ENCODE measurements at regions not wholly inside any gene's neighbourhood (a gene's known extent, or its start where the extent isn't known, plus 50 kb on each side); places are given as distances from the start of the nearest gene placed in this dataset.

GRCh38 chr5:67350185-67350584 is 153.6 kb upstream of the CD180 start:
- Histone ChIP-seq H3K4me1 (ENCODE audit: control insufficient read depth in 5 of 5, insufficient read depth in 5 of 5, low read length in 5 of 5) (peaks cover 3 to 31% (median 23%) of the 10 kb centered on the region in 5 donors), H3K9me3 (ENCODE audit: control insufficient read depth in 5 of 5, low read length in 5 of 5) (no peaks in the 10 kb centered on the region), H3K4me3 (ENCODE audit: low read depth in 1 of 5, low read length in 5 of 5) (peak overlapping the region in 4 of 5 donors; percentile 41 to 58 (median 45)), H3K36me3 (ENCODE audit: control insufficient read depth in 5 of 5, insufficient read depth in 5 of 5, low read length in 5 of 5) (no peaks in the 10 kb centered on the region), H3K27me3 (ENCODE audit: control insufficient read depth in 5 of 5, insufficient read depth in 4 of 5, low read length in 5 of 5) (no peaks in the 10 kb centered on the region), H3K27ac (ENCODE audit: low read depth, low read length) (no peak overlapping the region), H3K9ac (ENCODE audit: low read length in 5 of 5) (no peak overlapping the region)

DNA sequence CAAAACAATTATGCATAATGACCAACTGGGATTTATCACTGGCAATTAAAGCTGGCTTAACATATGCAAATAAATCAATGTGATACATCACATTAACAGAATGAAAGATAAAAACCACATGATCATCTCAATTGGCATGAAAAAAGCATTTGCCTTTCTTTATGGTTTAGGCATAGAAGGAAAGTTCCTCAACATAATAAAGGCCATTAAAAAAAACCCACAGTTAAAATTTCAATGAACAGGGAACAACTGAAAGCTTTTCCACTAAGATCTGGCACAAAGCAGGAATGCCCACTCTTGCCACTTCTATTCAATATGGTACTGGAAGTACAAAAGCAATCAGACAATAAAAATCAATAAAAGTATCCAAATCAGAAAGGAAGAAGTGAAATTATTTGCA is 151.2 kb upstream of the CD180 start:
- Histone ChIP-seq H3K27ac (ENCODE audit: low read depth, low read length) (no peak overlapping the region), H3K4me3 (ENCODE audit: low read depth in 1 of 5, low read length in 5 of 5) (no peak overlapping the region), H3K27me3 (ENCODE audit: control insufficient read depth in 5 of 5, insufficient read depth in 4 of 5, low read length in 5 of 5) (no peaks in the 10 kb centered on the region), H3K9ac (ENCODE audit: low read length in 5 of 5) (no peak overlapping the region), H3K36me3 (ENCODE audit: control insufficient read depth in 5 of 5, insufficient read depth in 5 of 5, low read length in 5 of 5) (no peaks in the 10 kb centered on the region), H3K4me1 (ENCODE audit: control insufficient read depth in 5 of 5, insufficient read depth in 5 of 5, low read length in 5 of 5) (peaks cover 3 to 25% (median 14%) of the 10 kb centered on the region in 5 donors), H3K9me3 (ENCODE audit: control insufficient read depth in 5 of 5, low read length in 5 of 5) (peaks cover 0 to 2% (median 0%) of the 10 kb centered on the region in 5 donors)

- Histone ChIP-seq H3K27ac (ENCODE audit: low read depth, low read length) (no peak overlapping the region), H3K27me3 (ENCODE audit: control insufficient read depth in 5 of 5, insufficient read depth in 4 of 5, low read length in 5 of 5) (no peaks in the 10 kb centered on the region), H3K9ac (ENCODE audit: low read length in 5 of 5) (no peak overlapping the region), H3K36me3 (ENCODE audit: control insufficient read depth in 5 of 5, insufficient read depth in 5 of 5, low read length in 5 of 5) (no peaks in the 10 kb centered on the region), H3K4me1 (ENCODE audit: control insufficient read depth in 5 of 5, insufficient read depth in 5 of 5, low read length in 5 of 5) (peaks cover 3 to 25% (median 14%) of the 10 kb centered on the region in 5 donors), H3K9me3 (ENCODE audit: control insufficient read depth in 5 of 5, low read length in 5 of 5) (peaks cover 0 to 2% (median 0%) of the 10 kb centered on the region in 5 donors), H3K4me3 (ENCODE audit: low read depth in 1 of 5, low read length in 5 of 5) (no peak overlapping the region)
These were observed 150.0 kb upstream of the CD180 start for GRCh38 chr5:67346611-67347010.

DNA sequence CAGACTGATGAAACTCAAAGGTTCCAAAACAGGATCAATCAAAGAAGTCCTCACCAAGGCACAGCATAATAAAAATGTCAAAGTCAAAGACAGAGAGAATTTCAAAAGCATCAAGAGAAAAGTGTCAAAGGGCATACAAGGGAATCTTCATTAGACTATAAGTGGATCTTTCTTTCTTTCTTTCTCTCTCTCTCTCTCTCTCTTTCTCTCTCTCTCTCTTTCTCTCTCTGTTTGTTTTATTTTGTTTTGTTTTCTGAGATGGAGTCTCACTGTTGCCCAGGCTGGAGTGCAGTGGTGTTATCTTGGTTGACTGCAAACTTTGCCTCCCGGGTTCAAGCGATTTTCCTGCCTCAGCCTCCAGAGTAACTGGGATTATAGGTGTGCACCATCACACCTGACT is 148.3 kb upstream of the CD180 start:
- H3K4me1 ChIP-seq (ENCODE audit: control insufficient read depth in 5 of 5, insufficient read depth in 5 of 5, low read length in 5 of 5), result peaks cover 0 to 9% (median 3%) of the 10 kb centered on the region in 5 donors
- no peak overlapping the region for H3K27ac ChIP-seq (ENCODE audit: low read depth, low read length)
- H3K27me3 ChIP-seq (ENCODE audit: control insufficient read depth in 5 of 5, insufficient read depth in 4 of 5, low read length in 5 of 5), result no peaks in the 10 kb centered on the region
- H3K9ac ChIP-seq (ENCODE audit: low read length in 5 of 5), result no peak overlapping the region
- H3K9me3 ChIP-seq (ENCODE audit: control insufficient read depth in 5 of 5, low read length in 5 of 5), result peaks cover 0 to 2% (median 0%) of the 10 kb centered on the region in 5 donors
- H3K4me3 ChIP-seq (ENCODE audit: low read depth in 1 of 5, low read length in 5 of 5), result no peak overlapping the region
- no peaks in the 10 kb centered on the region for H3K36me3 ChIP-seq (ENCODE audit: control insufficient read depth in 5 of 5, insufficient read depth in 5 of 5, low read length in 5 of 5)

- Histone ChIP-seq H3K9ac (ENCODE audit: low read length in 5 of 5) (no peak overlapping the region), H3K4me1 (ENCODE audit: control insufficient read depth in 5 of 5, insufficient read depth in 5 of 5, low read length in 5 of 5) (peaks cover 0 to 9% (median 0%) of the 10 kb centered on the region in 5 donors), H3K27me3 (ENCODE audit: control insufficient read depth in 5 of 5, insufficient read depth in 4 of 5, low read length in 5 of 5) (no peaks in the 10 kb centered on the region), H3K27ac (ENCODE audit: low read depth, low read length) (no peak overlapping the region), H3K36me3 (ENCODE audit: control insufficient read depth in 5 of 5, insufficient read depth in 5 of 5, low read length in 5 of 5) (no peaks in the 10 kb centered on the region), H3K9me3 (ENCODE audit: control insufficient read depth in 5 of 5, low read length in 5 of 5) (peaks cover 0 to 2% (median 0%) of the 10 kb centered on the region in 5 donors), H3K4me3 (ENCODE audit: low read depth in 1 of 5, low read length in 5 of 5) (no peak overlapping the region)
These were observed 147.2 kb upstream of the CD180 start for GRCh38 chr5:67343835-67344234.

GRCh38 chr5:67341478-67341877 is 144.9 kb upstream of the CD180 start:
- no peak overlapping the region for H3K9ac ChIP-seq (ENCODE audit: low read length in 5 of 5)
- H3K4me3 ChIP-seq (ENCODE audit: low read depth in 1 of 5, low read length in 5 of 5), result no peak overlapping the region
- no peaks in the 10 kb centered on the region for H3K27me3 ChIP-seq (ENCODE audit: control insufficient read depth in 5 of 5, insufficient read depth in 4 of 5, low read length in 5 of 5)
- peaks cover 0 to 2% (median 0%) of the 10 kb centered on the region in 5 donors for H3K9me3 ChIP-seq (ENCODE audit: control insufficient read depth in 5 of 5, low read length in 5 of 5)
- H3K27ac ChIP-seq (ENCODE audit: low read depth, low read length), result no peak overlapping the region
- no peaks in the 10 kb centered on the region for H3K36me3 ChIP-seq (ENCODE audit: control insufficient read depth in 5 of 5, insufficient read depth in 5 of 5, low read length in 5 of 5)
- H3K4me1 ChIP-seq (ENCODE audit: control insufficient read depth in 5 of 5, insufficient read depth in 5 of 5, low read length in 5 of 5), result no peaks in the 10 kb centered on the region

GRCh38 chr5:67339219-67339767 is 142.7 kb upstream of the CD180 start:
- H3K36me3 ChIP-seq (ENCODE audit: control insufficient read depth in 5 of 5, insufficient read depth in 5 of 5, low read length in 5 of 5), result no peaks in the 10 kb centered on the region
- peaks cover 0 to 2% (median 0%) of the 10 kb centered on the region in 5 donors for H3K9me3 ChIP-seq (ENCODE audit: control insufficient read depth in 5 of 5, low read length in 5 of 5)
- H3K27me3 ChIP-seq (ENCODE audit: control insufficient read depth in 5 of 5, insufficient read depth in 4 of 5, low read length in 5 of 5), result no peaks in the 10 kb centered on the region
- H3K4me1 ChIP-seq (ENCODE audit: control insufficient read depth in 5 of 5, insufficient read depth in 5 of 5, low read length in 5 of 5), result no peaks in the 10 kb centered on the region
- no peak overlapping the region for H3K27ac ChIP-seq (ENCODE audit: low read depth, low read length)
- no peak overlapping the region for H3K9ac ChIP-seq (ENCODE audit: low read length in 5 of 5)
- no peak overlapping the region for H3K4me3 ChIP-seq (ENCODE audit: low read depth in 1 of 5, low read length in 5 of 5)

DNA sequence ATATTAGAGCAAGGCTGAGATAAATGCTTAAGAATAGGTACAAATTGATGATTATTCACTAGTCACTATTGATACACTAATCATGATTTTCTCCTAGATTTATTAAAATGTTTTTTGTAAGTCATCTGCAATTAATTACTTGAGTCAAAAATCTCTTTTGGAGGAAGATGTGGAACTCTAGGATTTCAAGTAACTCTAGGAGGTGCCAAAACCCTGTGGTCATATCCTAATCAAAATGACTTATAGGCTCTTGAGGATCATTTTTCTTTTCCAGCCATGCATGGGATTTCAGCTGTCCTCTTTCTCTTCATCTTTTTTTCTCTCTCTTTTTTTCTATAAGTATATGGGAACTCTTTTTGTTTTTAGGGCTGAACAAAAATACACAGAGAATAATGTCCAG is 141.8 kb upstream of the CD180 start:
- Histone ChIP-seq H3K27me3 (ENCODE audit: control insufficient read depth in 5 of 5, insufficient read depth in 4 of 5, low read length in 5 of 5) (no peaks in the 10 kb centered on the region), H3K36me3 (ENCODE audit: control insufficient read depth in 5 of 5, insufficient read depth in 5 of 5, low read length in 5 of 5) (no peaks in the 10 kb centered on the region), H3K4me3 (ENCODE audit: low read depth in 1 of 5, low read length in 5 of 5) (no peak overlapping the region), H3K9me3 (ENCODE audit: control insufficient read depth in 5 of 5, low read length in 5 of 5) (no peaks in the 10 kb centered on the region), H3K27ac (ENCODE audit: low read depth, low read length) (no peak overlapping the region), H3K9ac (ENCODE audit: low read length in 5 of 5) (no peak overlapping the region), H3K4me1 (ENCODE audit: control insufficient read depth in 5 of 5, insufficient read depth in 5 of 5, low read length in 5 of 5) (no peaks in the 10 kb centered on the region)

- Histone ChIP-seq H3K9ac (ENCODE audit: low read length in 5 of 5) (no peak overlapping the region), H3K27ac (ENCODE audit: low read depth, low read length) (no peak overlapping the region), H3K4me1 (ENCODE audit: control insufficient read depth in 5 of 5, insufficient read depth in 5 of 5, low read length in 5 of 5) (no peaks in the 10 kb centered on the region), H3K9me3 (ENCODE audit: control insufficient read depth in 5 of 5, low read length in 5 of 5) (no peaks in the 10 kb centered on the region), H3K4me3 (ENCODE audit: low read depth in 1 of 5, low read length in 5 of 5) (no peak overlapping the region), H3K36me3 (ENCODE audit: control insufficient read depth in 5 of 5, insufficient read depth in 5 of 5, low read length in 5 of 5) (no peaks in the 10 kb centered on the region), H3K27me3 (ENCODE audit: control insufficient read depth in 5 of 5, insufficient read depth in 4 of 5, low read length in 5 of 5) (no peaks in the 10 kb centered on the region)
These were observed 141.2 kb upstream of the CD180 start for GRCh38 chr5:67337751-67338150.

GRCh38 chr5:67335426-67335825 is 138.8 kb upstream of the CD180 start:
- Histone ChIP-seq H3K27me3 (ENCODE audit: control insufficient read depth in 5 of 5, insufficient read depth in 4 of 5, low read length in 5 of 5) (no peaks in the 10 kb centered on the region), H3K9me3 (ENCODE audit: control insufficient read depth in 5 of 5, low read length in 5 of 5) (peaks cover 0 to 4% (median 0%) of the 10 kb centered on the region in 5 donors), H3K4me1 (ENCODE audit: control insufficient read depth in 5 of 5, insufficient read depth in 5 of 5, low read length in 5 of 5) (no peaks in the 10 kb centered on the region), H3K27ac (ENCODE audit: low read depth, low read length) (no peak overlapping the region), H3K4me3 (ENCODE audit: low read depth in 1 of 5, low read length in 5 of 5) (no peak overlapping the region), H3K9ac (ENCODE audit: low read length in 5 of 5) (no peak overlapping the region), H3K36me3 (ENCODE audit: control insufficient read depth in 5 of 5, insufficient read depth in 5 of 5, low read length in 5 of 5) (no peaks in the 10 kb centered on the region)

Measured in subcutaneous abdominal adipose tissue (tissue), 5 donors.